HFFc6 (cell line): ENCODE measurements at regions not wholly inside any gene's neighbourhood (a gene's known extent, or its start where the extent isn't known, plus 50 kb on each side); places are given as distances from the start of the nearest gene placed in this dataset.
A peak's percentile ranks its signal among the peaks of the same experiment; 100 is the strongest.

ENCODE experiments used
- DNase-seq: peaks from one replicate; pipeline ENCODE4 v3.0.0-alpha.2; 2018
- H3K27ac Mint-ChIP-seq: 2 replicates; pipeline ENCODE4 v1.8.0; 2020; ENCODE audit warnings: mild to moderate bottlenecking, mixed read lengths
- H3K27me3 Mint-ChIP-seq: 2 replicates; pipeline ENCODE4 v1.8.0; 2021; ENCODE audit warnings: mild to moderate bottlenecking, moderate library complexity, mixed read lengths; ENCODE audit not compliant: insufficient read depth
- H3K36me3 Mint-ChIP-seq: 2 replicates; pipeline ENCODE4 v1.8.0; 2021; ENCODE audit warnings: low read depth, mixed read lengths
- H3K4me1 Mint-ChIP-seq: 2 replicates; pipeline ENCODE4 v1.8.0; 2020; ENCODE audit warnings: low read depth, mixed read lengths
- H3K4me3 Mint-ChIP-seq: 2 replicates; pipeline ENCODE4 v1.8.0; 2020; ENCODE audit warnings: mild to moderate bottlenecking, moderate library complexity, mixed read lengths
- H3K9me3 Mint-ChIP-seq: 2 replicates; pipeline ENCODE4 v1.8.0; 2020; ENCODE audit warnings: mild to moderate bottlenecking, mixed read lengths
- CTCF ChIP-seq: fragments of 200-600 bp; sonication (generic); IDR thresholded peaks from 2 replicates; pipeline ENCODE4 v1.5.0; 2021; ENCODE audit warnings: antibody characterized with exemption, mild to moderate bottlenecking

- H3K4me3 Mint-ChIP-seq = no peak overlapping the region
- no peak for TF ChIP-seq CTCF
- no peak for DNase-seq
- H3K27me3 Mint-ChIP-seq = peaks cover 29% of the 10 kb centered on the region
- H3K9me3 Mint-ChIP-seq = no peaks in the 10 kb centered on the region
- no peaks in the 10 kb centered on the region for H3K36me3 Mint-ChIP-seq
- no peak overlapping the region for H3K27ac Mint-ChIP-seq
- H3K4me1 Mint-ChIP-seq = peaks cover 7% of the 10 kb centered on the region; the same call in 1 of the 2 replicates
These were observed 233.2 kb upstream of the PARD3B start for GRCh38 chr2:204312105-204312504.

- H3K36me3 Mint-ChIP-seq = no peaks in the 10 kb centered on the region
- H3K9me3 Mint-ChIP-seq = no peaks in the 10 kb centered on the region
- H3K27me3 Mint-ChIP-seq = peaks cover 24% of the 10 kb centered on the region
- no peak overlapping the region for H3K27ac Mint-ChIP-seq
- no peak for DNase-seq
- no peak overlapping the region for H3K4me3 Mint-ChIP-seq
- no peak for TF ChIP-seq CTCF
- peaks cover 7% of the 10 kb centered on the region; the same call in 1 of the 2 replicates for H3K4me1 Mint-ChIP-seq
These were observed 232.0 kb upstream of the PARD3B start for GRCh38 chr2:204313256-204313655.

- Mint-ChIP-seq H3K27ac (no peak overlapping the region), H3K27me3 (peaks cover 16% of the 10 kb centered on the region), H3K36me3 (no peaks in the 10 kb centered on the region), H3K4me3 (peak overlapping the region; percentile 14), H3K9me3 (no peaks in the 10 kb centered on the region), H3K4me1 (peaks cover 7% of the 10 kb centered on the region; the same call in 1 of the 2 replicates)
- no peak for DNase-seq
- no peak for TF ChIP-seq CTCF
These were observed 230.0 kb upstream of the PARD3B start for GRCh38 chr2:204315236-204315662.

GRCh38 chr2:204317640-204318039 lies 227.6 kb upstream of the PARD3B start:
- peaks cover 26% of the 10 kb centered on the region for H3K4me1 Mint-ChIP-seq
- no peak overlapping the region for H3K4me3 Mint-ChIP-seq
- no peaks in the 10 kb centered on the region for H3K36me3 Mint-ChIP-seq
- no peak for TF ChIP-seq CTCF
- peaks cover 8% of the 10 kb centered on the region for H3K27me3 Mint-ChIP-seq
- DNase-seq = no peak
- no peak overlapping the region for H3K27ac Mint-ChIP-seq
- H3K9me3 Mint-ChIP-seq = no peaks in the 10 kb centered on the region

- H3K27ac Mint-ChIP-seq = peak overlapping the region; percentile 62; the same call in 1 of the 2 replicates
- peaks cover 3% of the 10 kb centered on the region for H3K27me3 Mint-ChIP-seq
- no peaks in the 10 kb centered on the region for H3K36me3 Mint-ChIP-seq
- DNase-seq = no peak
- TF ChIP-seq CTCF = no peak
- peaks cover 32% of the 10 kb centered on the region for H3K4me1 Mint-ChIP-seq
- no peaks in the 10 kb centered on the region for H3K9me3 Mint-ChIP-seq
- H3K4me3 Mint-ChIP-seq = no peak overlapping the region
These were observed 224.1 kb upstream of the PARD3B start for GRCh38 chr2:204321027-204321800.
